HFFc6 (cell line): ENCODE measurements at regions not wholly inside any gene's neighbourhood (a gene's known extent, or its start where the extent isn't known, plus 50 kb on each side); places are given as distances from the start of the nearest gene placed in this dataset.

Experiments used
- DNase-seq: peaks from one replicate; pipeline ENCODE4 v3.0.0-alpha.2; 2018
- H3K27ac Mint-ChIP-seq: 2 replicates; pipeline ENCODE4 v1.8.0; 2020; ENCODE audit warnings: mild to moderate bottlenecking, mixed read lengths
- H3K27me3 Mint-ChIP-seq: 2 replicates; pipeline ENCODE4 v1.8.0; 2021; ENCODE audit warnings: mild to moderate bottlenecking, moderate library complexity, mixed read lengths; ENCODE audit not compliant: insufficient read depth
- H3K36me3 Mint-ChIP-seq: 2 replicates; pipeline ENCODE4 v1.8.0; 2021; ENCODE audit warnings: low read depth, mixed read lengths
- H3K4me1 Mint-ChIP-seq: 2 replicates; pipeline ENCODE4 v1.8.0; 2020; ENCODE audit warnings: low read depth, mixed read lengths
- H3K4me3 Mint-ChIP-seq: 2 replicates; pipeline ENCODE4 v1.8.0; 2020; ENCODE audit warnings: mild to moderate bottlenecking, moderate library complexity, mixed read lengths
- H3K9me3 Mint-ChIP-seq: 2 replicates; pipeline ENCODE4 v1.8.0; 2020; ENCODE audit warnings: mild to moderate bottlenecking, mixed read lengths
- CTCF ChIP-seq: fragments of 200-600 bp; sonication (generic); IDR thresholded peaks from 2 replicates; pipeline ENCODE4 v1.5.0; 2021; ENCODE audit warnings: antibody characterized with exemption, mild to moderate bottlenecking

GRCh38 chr4:161133586-161134276, 1030.1 kb downstream of the FSTL5 start:
- Mint-ChIP-seq H3K36me3 (no peaks in the 10 kb centered on the region), H3K9me3 (peaks cover 40% of the 10 kb centered on the region), H3K4me1 (no peaks in the 10 kb centered on the region), H3K27me3 (peaks cover 2% of the 10 kb centered on the region; the same call in 1 of the 2 replicates), H3K4me3 (no peak overlapping the region), H3K27ac (no peak overlapping the region)
- TF ChIP-seq CTCF: no peak
- no peak for DNase-seq

GRCh38 chr4:161132715-161133425, 1030.9 kb downstream of the FSTL5 start:
- Mint-ChIP-seq H3K4me3 (no peak overlapping the region), H3K27ac (no peak overlapping the region), H3K4me1 (no peaks in the 10 kb centered on the region), H3K9me3 (peaks cover 35% of the 10 kb centered on the region), H3K27me3 (peaks cover 2% of the 10 kb centered on the region; the same call in 1 of the 2 replicates), H3K36me3 (no peaks in the 10 kb centered on the region)
- TF ChIP-seq CTCF: no peak
- DNase-seq: no peak

- no peak for DNase-seq
- Mint-ChIP-seq H3K9me3 (peaks cover 48% of the 10 kb centered on the region), H3K27ac (no peak overlapping the region), H3K4me1 (no peaks in the 10 kb centered on the region), H3K27me3 (no peaks in the 10 kb centered on the region), H3K4me3 (no peak overlapping the region), H3K36me3 (no peaks in the 10 kb centered on the region)
- no peak for TF ChIP-seq CTCF
Observed at GRCh38 chr4:161121451-161121850, 1042.3 kb downstream of the FSTL5 start.

- Mint-ChIP-seq H3K36me3 (no peaks in the 10 kb centered on the region), H3K9me3 (peaks cover 52% of the 10 kb centered on the region), H3K4me3 (no peak overlapping the region), H3K4me1 (no peaks in the 10 kb centered on the region), H3K27me3 (no peaks in the 10 kb centered on the region; the same call in 1 of the 2 replicates), H3K27ac (no peak overlapping the region)
- DNase-seq: no peak
- no peak for TF ChIP-seq CTCF
Observed at GRCh38 chr4:161101881-161102280, 1061.9 kb downstream of the FSTL5 start.

GRCh38 chr4:161097821-161098220, 1066.0 kb downstream of the FSTL5 start:
- no peaks in the 10 kb centered on the region for H3K27me3 Mint-ChIP-seq
- H3K36me3 Mint-ChIP-seq: no peaks in the 10 kb centered on the region
- no peak overlapping the region for H3K4me3 Mint-ChIP-seq
- TF ChIP-seq CTCF: no peak
- peaks cover 26% of the 10 kb centered on the region for H3K9me3 Mint-ChIP-seq
- DNase-seq: no peak
- no peaks in the 10 kb centered on the region for H3K4me1 Mint-ChIP-seq
- no peak overlapping the region for H3K27ac Mint-ChIP-seq
